H7 (cell line): ENCODE measurements at regions not wholly inside any gene's neighbourhood (a gene's known extent, or its start where the extent isn't known, plus 50 kb on each side); places are given as distances from the start of the nearest gene placed in this dataset.
A peak's percentile ranks its signal among the peaks of the same experiment; 100 is the strongest.
"Not testable (repeated sequence)": the region's sequence is repeated elsewhere in the genome, so short reads cannot be mapped to it uniquely, and the experiment has no call there.

Source experiments
- DNase-seq: peaks from one replicate; pipeline ENCODE4 v3.0.0; 2012
- H3K27me3 ChIP-seq: 2 replicates; pipeline ENCODE4 v1.6.0; 2011; ENCODE audit warnings: mild to moderate bottlenecking, low read length; ENCODE audit not compliant: control insufficient read depth, insufficient read depth
- H3K36me3 ChIP-seq: replicated peaks from 2 replicates; pipeline ENCODE4 v1.5.1; 2011; ENCODE audit warnings: low read length; ENCODE audit not compliant: control insufficient read depth, insufficient read depth
- H3K4me3 ChIP-seq: 2 replicates; pipeline ENCODE4 v1.5.1; 2011; ENCODE audit warnings: low read depth, mild to moderate bottlenecking, control low read depth, low read length, moderate library complexity; ENCODE audit not compliant: insufficient read depth

- H3K4me3 ChIP-seq: no peak overlapping the region
- no peaks in the 10 kb centered on the region for H3K27me3 ChIP-seq
- no peak for DNase-seq
- H3K36me3 ChIP-seq: no peaks in the 10 kb centered on the region
Observed at GRCh38 chr17:72567774-72568173, 447.0 kb downstream of the SOX9 start.

- H3K36me3 ChIP-seq: no peaks in the 10 kb centered on the region
- no peak overlapping the region for H3K4me3 ChIP-seq
- no peaks in the 10 kb centered on the region for H3K27me3 ChIP-seq
- DNase-seq: no peak
Observed at GRCh38 chr17:72569148-72569946, 448.5 kb downstream of the SOX9 start.

GRCh38 chr17:72571813-72572396 lies 451.1 kb downstream of the SOX9 start:
- DNase-seq: no peak
- Histone ChIP-seq H3K27me3 (no peaks in the 10 kb centered on the region), H3K36me3 (no peaks in the 10 kb centered on the region), H3K4me3 (no peak overlapping the region)

GRCh38 chr17:72572604-72573491 lies 452.0 kb downstream of the SOX9 start:
- H3K27me3 ChIP-seq: peaks cover 2% of the 10 kb centered on the region
- no peak for DNase-seq
- no peaks in the 10 kb centered on the region for H3K36me3 ChIP-seq
- no peak overlapping the region for H3K4me3 ChIP-seq

- H3K36me3 ChIP-seq, H3K4me3 ChIP-seq, H3K27me3 ChIP-seq, DNase-seq: not testable (repeated sequence)
Observed at GRCh38 chr17:72573492-72573801, 452.6 kb downstream of the SOX9 start.

GRCh38 chr17:72574675-72575510 lies 454.1 kb downstream of the SOX9 start:
- H3K36me3 ChIP-seq: no peaks in the 10 kb centered on the region
- no peak overlapping the region for H3K4me3 ChIP-seq
- peaks cover 2% of the 10 kb centered on the region for H3K27me3 ChIP-seq
- no peak for DNase-seq

- H3K4me3 ChIP-seq: no peak overlapping the region
- peaks cover 2% of the 10 kb centered on the region for H3K27me3 ChIP-seq
- no peak for DNase-seq
Observed at GRCh38 chr17:72575542-72576233, 454.9 kb downstream of the SOX9 start.

GRCh38 chr17:72576289-72576759 lies 455.5 kb downstream of the SOX9 start:
- no peak overlapping the region for H3K4me3 ChIP-seq

More at GRCh38 chr17:72575542-72576233, 454.9 kb downstream of the SOX9 start:
- H3K36me3 ChIP-seq: no peaks in the 10 kb centered on the region

GRCh38 chr17:72578817-72579470 lies 458.1 kb downstream of the SOX9 start:
- H3K36me3 ChIP-seq: no peaks in the 10 kb centered on the region
- H3K27me3 ChIP-seq: peaks cover 4% of the 10 kb centered on the region
- no peak overlapping the region for H3K4me3 ChIP-seq
- no peak for DNase-seq

More at GRCh38 chr17:72576289-72576759, 455.5 kb downstream of the SOX9 start:
- Histone ChIP-seq H3K27me3 (peaks cover 2% of the 10 kb centered on the region), H3K36me3 (no peaks in the 10 kb centered on the region)
- peak; percentile 82 for DNase-seq

- no peak for DNase-seq
- no peak overlapping the region for H3K4me3 ChIP-seq
Observed at GRCh38 chr17:72579990-72580320, 459.1 kb downstream of the SOX9 start.

GRCh38 chr17:72580321-72581127 lies 459.7 kb downstream of the SOX9 start:
- Histone ChIP-seq H3K36me3 (no peaks in the 10 kb centered on the region), H3K27me3 (peaks cover 4% of the 10 kb centered on the region), H3K4me3 (no peak overlapping the region)
- no peak for DNase-seq

More at GRCh38 chr17:72579990-72580320, 459.1 kb downstream of the SOX9 start:
- no peaks in the 10 kb centered on the region for H3K36me3 ChIP-seq
- H3K27me3 ChIP-seq: peaks cover 4% of the 10 kb centered on the region

- Histone ChIP-seq H3K36me3 (no peaks in the 10 kb centered on the region), H3K4me3 (no peak overlapping the region), H3K27me3 (peaks cover 24% of the 10 kb centered on the region)
- DNase-seq: no peak
Observed at GRCh38 chr17:72587156-72587555, 466.3 kb downstream of the SOX9 start.
